NCI-H1048 (cell line): ENCODE measurements at regions not wholly inside any gene's neighbourhood (a gene's known extent, or its start where the extent isn't known, plus 50 kb on each side); places are given as distances from the start of the nearest gene placed in this dataset.
"Not testable (repeated sequence)": the region's sequence is repeated elsewhere in the genome, so short reads cannot be mapped to it uniquely, and the experiment has no call there.

Source experiments
- DNase-seq: peaks from one replicate; lab custom pipeline; 2025; lab: John Stamatoyannopoulos, UW

GRCh38 chr2:240375024-240375645, 60.3 kb upstream of the GPC1 start:
- no peak for DNase-seq

- no peak for DNase-seq
Observed at GRCh38 chr2:240376739-240377138, 58.7 kb upstream of the GPC1 start.

- no peak for DNase-seq
Observed at GRCh38 chr2:240377366-240377765, 58.1 kb upstream of the GPC1 start.

GRCh38 chr2:240379089-240379636, 56.3 kb upstream of the GPC1 start:
- no peak for DNase-seq

- DNase-seq = no peak
Observed at GRCh38 chr2:240383099-240383758, 52.2 kb upstream of the GPC1 start.

- DNase-seq = no peak
Observed at GRCh38 chr2:240383871-240384700, 51.4 kb upstream of the GPC1 start.

- no peak for DNase-seq
Observed at GRCh38 chr2:240384711-240385450, 50.6 kb upstream of the GPC1 start.

- DNase-seq = not testable (repeated sequence)
Observed at GRCh38 chr2:240385451-240386161, 49.9 kb upstream of the GPC1 start.
